Posterior cingulate gyrus (tissue), 11 donors: ENCODE measurements at regions not wholly inside any gene's neighbourhood (a gene's known extent, or its start where the extent isn't known, plus 50 kb on each side); places are given as distances from the start of the nearest gene placed in this dataset.
"Not testable (repeated sequence)": the region's sequence is repeated elsewhere in the genome, so short reads cannot be mapped to it uniquely, and the experiment has no call there.

Experiments
- DNase-seq, 10 donors: peaks; one replicate each; pipeline versions ENCODE4 v3.0.0 to v3.0.0-alpha.2; 2020 to 2021; ENCODE audit warnings: mixed read lengths in 3 of 10
- intact Hi-C: fragments of 100-400 bp; cut with DNase I; formaldehyde crosslinking; loops from one replicate; pipeline ENCODE4 v1.15.1; 2023

- intact Hi-C loops: no loop called here
- no peak for DNase-seq
These were observed 71.8 kb downstream of the LARP7 start for GRCh38 chr4:112708772-112709171.

GRCh38 chr4:112714922-112715901, 78.3 kb downstream of the LARP7 start:
- no peak for DNase-seq
- intact Hi-C loops: no loop called here

- DNase-seq: no peak
- intact Hi-C loops: no loop called here
These were observed 80.9 kb downstream of the LARP7 start for GRCh38 chr4:112717856-112718255.

- intact Hi-C loops: no loop called here
- no peak for DNase-seq
These were observed 84.7 kb downstream of the LARP7 start for GRCh38 chr4:112721627-112722026.

GRCh38 chr4:112726041-112726440, 89.1 kb downstream of the LARP7 start:
- intact Hi-C loops: no loop called here
- DNase-seq: no peak

- DNase-seq, intact Hi-C loops: not testable (repeated sequence)
These were observed 90.8 kb downstream of the LARP7 start for GRCh38 chr4:112727728-112728127.

GRCh38 chr4:112731715-112732114, 94.8 kb downstream of the LARP7 start:
- no peak for DNase-seq
- intact Hi-C loops: no loop called here

- DNase-seq: no peak
- intact Hi-C loops: no loop called here
These were observed 95.2 kb downstream of the LARP7 start for GRCh38 chr4:112732142-112732541.

- intact Hi-C loops: no loop called here
- no peak for DNase-seq
These were observed 98.6 kb downstream of the LARP7 start for GRCh38 chr4:112735474-112735951.

GRCh38 chr4:112736718-112737135, 99.8 kb downstream of the LARP7 start:
- DNase-seq: no peak
- intact Hi-C loops: no loop called here

GRCh38 chr4:112739442-112739841, 102.5 kb downstream of the LARP7 start:
- no peak for DNase-seq
- intact Hi-C loops: no loop called here

- intact Hi-C loops: no loop called here
- no peak for DNase-seq
These were observed 110.1 kb downstream of the LARP7 start for GRCh38 chr4:112747036-112747435.

GRCh38 chr4:112748352-112748878, 111.5 kb downstream of the LARP7 start:
- no peak for DNase-seq
- intact Hi-C loops: no loop called here

- DNase-seq, intact Hi-C loops: not testable (repeated sequence)
These were observed 113.8 kb downstream of the LARP7 start for GRCh38 chr4:112750749-112751148.

- intact Hi-C loops: no loop called here
- no peak for DNase-seq
These were observed 114.5 kb downstream of the LARP7 start for GRCh38 chr4:112751447-112751846.

GRCh38 chr4:112752061-112752460, 115.1 kb downstream of the LARP7 start:
- intact Hi-C loops: no loop called here
- no peak for DNase-seq

- intact Hi-C loops: no loop called here
- no peak for DNase-seq
These were observed 115.6 kb downstream of the LARP7 start for GRCh38 chr4:112752510-112752909.

- intact Hi-C loops: no loop called here
- DNase-seq: no peak
These were observed 116.4 kb downstream of the LARP7 start for GRCh38 chr4:112753333-112753732.

GRCh38 chr4:112759313-112759712, 122.4 kb downstream of the LARP7 start:
- intact Hi-C loops: no loop called here
- DNase-seq: no peak

GRCh38 chr4:112765317-112765974, 128.5 kb downstream of the LARP7 start:
- DNase-seq: no peak

GRCh38 chr4:112766422-112766821, 129.5 kb downstream of the LARP7 start:
- intact Hi-C loops: loop anchor here (2.0 to 5.0 kb wide), 2 partner anchors 50 to 171 kb away; no protein-coding TSS in a partner anchor
- DNase-seq: peak in 4 of 10 donors; percentile 17 to 83 (median 26)

More at GRCh38 chr4:112765317-112765974, 128.5 kb downstream of the LARP7 start:
- intact Hi-C loops: loop anchor here (5.0 kb wide), 1 partner anchor 172 kb away; no protein-coding TSS in a partner anchor
